GM23338 (cell line): ENCODE measurements at regions not wholly inside any gene's neighbourhood (a gene's known extent, or its start where the extent isn't known, plus 50 kb on each side); places are given as distances from the start of the nearest gene placed in this dataset.

ENCODE experiments used
- ATAC-seq: fragments of 200-7000 bp; cut with Tn5 transposase; 3 replicates; pipeline ENCODE4 v1.9.1; 2020
- DNase-seq: peaks from one replicate; pipeline ENCODE4 v3.0.0-alpha.2; 2015; ENCODE audit warnings: low spot score
- H2AFZ ChIP-seq: fragments of 200-600 bp; sonication (generic); 2 replicates; pipeline ENCODE4 v1.8.0; 2016; ENCODE audit warnings: antibody characterized with exemption, mild to moderate bottlenecking, moderate library complexity
- H3F3A ChIP-seq: fragments of 200-600 bp; sonication (generic); replicated peaks from 2 replicates; pipeline ENCODE4 v1.8.0; 2017; ENCODE audit warnings: antibody characterized with exemption, mixed run types, low read depth
- H3K27ac ChIP-seq: fragments of 200-600 bp; sonication (generic); 2 replicates; pipeline ENCODE4 v1.6.1; 2016; ENCODE audit warnings: low read depth
- H3K27me3 ChIP-seq: fragments of 200-600 bp; sonication (generic); 2 replicates; pipeline ENCODE4 v1.8.0; 2016; ENCODE audit warnings: mild to moderate bottlenecking, mixed run types, moderate library complexity; ENCODE audit not compliant: insufficient read depth
- H3K36me3 ChIP-seq: fragments of 200-600 bp; sonication (generic); 2 replicates; pipeline ENCODE4 v1.8.0; 2016; ENCODE audit warnings: mild to moderate bottlenecking; ENCODE audit not compliant: insufficient read depth
- H3K4me1 ChIP-seq: fragments of 200-600 bp; sonication (generic); 2 replicates; pipeline ENCODE4 v1.8.0; 2016; ENCODE audit warnings: mild to moderate bottlenecking, moderate library complexity; ENCODE audit not compliant: insufficient read depth
- H3K4me2 ChIP-seq: fragments of 200-600 bp; sonication (generic); 2 replicates; pipeline ENCODE4 v1.7.1; 2017; ENCODE audit warnings: mixed run types
- H3K4me3 ChIP-seq: fragments of 200-600 bp; sonication (generic); 2 replicates; pipeline ENCODE4 v1.6.1; 2016; ENCODE audit warnings: mixed run types
- H3K79me2 ChIP-seq: fragments of 200-600 bp; sonication (generic); replicated peaks from 2 replicates; pipeline ENCODE4 v1.8.0; 2017; ENCODE audit warnings: mild to moderate bottlenecking; ENCODE audit not compliant: insufficient read depth
- H3K9me2 ChIP-seq: fragments of 200-600 bp; sonication (generic); 2 replicates; pipeline ENCODE4 v1.8.0; 2017; ENCODE audit not compliant: insufficient read depth
- H4K20me1 ChIP-seq: fragments of 200-600 bp; sonication (generic); replicated peaks from 2 replicates; pipeline ENCODE4 v1.8.0; 2017; ENCODE audit warnings: mild to moderate bottlenecking; ENCODE audit not compliant: insufficient read depth
- H3K27ac Mint-ChIP-seq: 2 replicates; pipeline ENCODE4 v1.8.0; 2020; ENCODE audit warnings: inconsistent platforms, mild to moderate bottlenecking, moderate library complexity, mixed read lengths
- H3K27me3 Mint-ChIP-seq: 3 replicates; pipeline ENCODE4 v1.8.0; 2022; ENCODE audit warnings: low read depth, mild to moderate bottlenecking, moderate library complexity, mixed read lengths, inconsistent platforms; ENCODE audit not compliant: insufficient read depth, poor library complexity
- H3K36me3 Mint-ChIP-seq: 3 replicates; pipeline ENCODE4 v1.8.0; 2021; ENCODE audit warnings: low read depth, mild to moderate bottlenecking, inconsistent platforms, moderate library complexity, mixed read lengths
- H3K4me1 Mint-ChIP-seq: 3 replicates; pipeline ENCODE4 v1.8.0; 2020; ENCODE audit warnings: mild to moderate bottlenecking, inconsistent platforms, mixed read lengths
- H3K4me3 Mint-ChIP-seq: 3 replicates; pipeline ENCODE4 v1.8.0; 2021; ENCODE audit warnings: moderate library complexity, mild to moderate bottlenecking, inconsistent platforms, mixed read lengths
- H3K9me3 Mint-ChIP-seq: 3 replicates; pipeline ENCODE4 v1.8.0; 2020; ENCODE audit warnings: moderate library complexity, mild to moderate bottlenecking, inconsistent platforms, mixed read lengths
- CREB1 ChIP-seq: fragments of 250-450 bp; sonication (Bioruptor Pico); IDR thresholded peaks from 2 replicates; pipeline ENCODE4 v1.5.0; 2020; ENCODE audit warnings: low read depth, mild to moderate bottlenecking, moderate library complexity
- CTCF ChIP-seq, 2 experiments: fragments of 200-600 bp in 1 of 2; sonication (generic) in 1 of 2; conservative IDR thresholded peaks; 2 replicates each; pipeline versions ENCODE4 v1.5.1 to v1.6.1; 2016 to 2017; ENCODE audit warnings: antibody characterized with exemption in 2 of 2, low read depth in 2 of 2, mild to moderate bottlenecking in 2 of 2, moderate library complexity in 1 of 2
- ETS1 ChIP-seq: IDR thresholded peaks from 2 replicates; pipeline ENCODE4 v1.6.1; 2016; ENCODE audit warnings: antibody characterized with exemption
- EZH2 ChIP-seq: fragments of 200-600 bp; sonication (generic); IDR thresholded peaks from one replicate; pipeline ENCODE4 v1.8.0; 2017; ENCODE audit warnings: antibody characterized with exemption, mild to moderate bottlenecking, low read depth; ENCODE audit not compliant: unreplicated experiment
- EZH2phosphoT487 ChIP-seq: fragments of 200-600 bp; sonication (generic); IDR thresholded peaks from one replicate; pipeline ENCODE4 v1.8.1; 2018; ENCODE audit warnings: antibody characterized with exemption; ENCODE audit not compliant: unreplicated experiment
- JUNB ChIP-seq: IDR thresholded peaks from one replicate; pipeline ENCODE4 v1.6.1; 2016; ENCODE audit warnings: antibody characterized with exemption; ENCODE audit not compliant: unreplicated experiment
- NANOG ChIP-seq: IDR thresholded peaks from 2 replicates; pipeline ENCODE4 v1.6.1; 2016; ENCODE audit warnings: antibody characterized with exemption, borderline replicate concordance
- POLR2AphosphoS5 ChIP-seq: IDR thresholded peaks from 2 replicates; pipeline ENCODE4 v1.6.1; 2016; ENCODE audit warnings: antibody characterized with exemption, low read depth
- REST ChIP-seq: IDR thresholded peaks from one replicate; pipeline ENCODE4 v1.6.1; 2018; ENCODE audit warnings: antibody characterized with exemption; ENCODE audit not compliant: unreplicated experiment
- STAT1 ChIP-seq: IDR thresholded peaks from one replicate; pipeline ENCODE4 v1.6.1; 2016; ENCODE audit warnings: antibody characterized with exemption; ENCODE audit not compliant: unreplicated experiment
- ZNF114 ChIP-seq: fragments of 250-450 bp; sonication (Bioruptor Pico); IDR thresholded peaks from 2 replicates; pipeline ENCODE4 v1.5.0; 2020; ENCODE audit warnings: mild to moderate bottlenecking, moderate library complexity
- ZNF331 ChIP-seq: fragments of 250-450 bp; sonication (Bioruptor Pico); IDR thresholded peaks from 2 replicates; pipeline ENCODE4 v1.5.0; 2020; ENCODE audit warnings: low read depth, mild to moderate bottlenecking, moderate library complexity
- ZNF462 ChIP-seq: fragments of 250-450 bp; sonication (Bioruptor Pico); IDR thresholded peaks from 2 replicates; pipeline ENCODE4 v1.5.0; 2020; ENCODE audit warnings: mild to moderate bottlenecking, moderate library complexity

GRCh38 chrX:149213264-149213663, 291.8 kb downstream of the IDS start (continued):
- no peak for TF ChIP-seq NANOG

- Histone ChIP-seq H3K9me2 (no peaks in the 10 kb centered on the region), H3K4me1 (no peaks in the 10 kb centered on the region), H3K79me2 (no peaks in the 10 kb centered on the region), H3K27ac (no peak overlapping the region), H3F3A (no peaks in the 10 kb centered on the region), H3K27me3 (no peaks in the 10 kb centered on the region), H4K20me1 (no peaks in the 10 kb centered on the region), H2AFZ (no peak overlapping the region), H3K4me2 (no peak overlapping the region), H3K4me3 (no peak overlapping the region), H3K36me3 (no peaks in the 10 kb centered on the region)
- no peaks in the 10 kb centered on the region for H3K9me3 Mint-ChIP-seq
- no peak for DNase-seq
- no peaks in the 10 kb centered on the region for H3K4me1 Mint-ChIP-seq
- peaks cover 2% of the 10 kb centered on the region for H3K27me3 Mint-ChIP-seq
- TF ChIP-seq EZH2phosphoT487 = no peak
- no peak for TF ChIP-seq REST
- no peak for TF ChIP-seq JUNB
- no peak for TF ChIP-seq ZNF462 (CRISPR knock-in tag)
- no peak for TF ChIP-seq ETS1
- no peak for TF ChIP-seq NANOG
- TF ChIP-seq CREB1 (CRISPR knock-in tag) = no peak
- no peak for TF ChIP-seq ZNF331 (CRISPR knock-in tag)
- TF ChIP-seq STAT1 = no peak
- TF ChIP-seq POLR2AphosphoS5 = no peak
- TF ChIP-seq CTCF (conservative IDR thresholded peaks at IDR 0.05; ENCODE audit: low read depth in 2 of 2) = no peak
- TF ChIP-seq EZH2 = no peak
- TF ChIP-seq ZNF114 (CRISPR knock-in tag) = no peak
- no peaks in the 10 kb centered on the region for H3K36me3 Mint-ChIP-seq
- no peak for ATAC-seq
- no peak overlapping the region for H3K4me3 Mint-ChIP-seq
- no peak overlapping the region for H3K27ac Mint-ChIP-seq
Measured at GRCh38 chrX:149208307-149208706, 296.8 kb downstream of the IDS start.
